ENCODE measurements at regions not wholly inside any gene's neighbourhood (a gene's known extent, or its start where the extent isn't known, plus 50 kb on each side); places are given as distances from the start of the nearest gene placed in this dataset.

- no peak for TF ChIP-seq ZNF274 (IDR thresholded peaks at IDR 0.05; ENCODE audit: low read depth, low read length)
- H3K4me3 ChIP-seq (ENCODE audit: low read length): no peak overlapping the region
These were observed 360.3 kb upstream of the ARRDC4 start for GRCh38 chr15:97600190-97600589.

GRCh38 chr15:97604677-97605076, 355.8 kb upstream of the ARRDC4 start:
- no peak overlapping the region for H3K4me3 ChIP-seq (ENCODE audit: low read length)
- TF ChIP-seq ZNF274 (IDR thresholded peaks at IDR 0.05; ENCODE audit: low read depth, low read length): no peak

- no peak for TF ChIP-seq ZNF274 (IDR thresholded peaks at IDR 0.05; ENCODE audit: low read depth, low read length)
- no peak overlapping the region for H3K4me3 ChIP-seq (ENCODE audit: low read length)
These were observed 345.4 kb upstream of the ARRDC4 start for GRCh38 chr15:97615114-97615513.

- H3K4me3 ChIP-seq (ENCODE audit: low read length): no peak overlapping the region
- no peak for TF ChIP-seq ZNF274 (IDR thresholded peaks at IDR 0.05; ENCODE audit: low read depth, low read length)
These were observed 337.3 kb upstream of the ARRDC4 start for GRCh38 chr15:97623091-97623661.

- no peak overlapping the region for H3K4me3 ChIP-seq (ENCODE audit: low read length)
- TF ChIP-seq ZNF274 (IDR thresholded peaks at IDR 0.05; ENCODE audit: low read depth, low read length): no peak
These were observed 332.9 kb upstream of the ARRDC4 start for GRCh38 chr15:97627634-97628033.

- no peak for TF ChIP-seq ZNF274 (IDR thresholded peaks at IDR 0.05; ENCODE audit: low read depth, low read length)
These were observed 314.7 kb upstream of the ARRDC4 start for GRCh38 chr15:97645758-97646157.

GRCh38 chr15:97648728-97649127, 311.8 kb upstream of the ARRDC4 start:
- TF ChIP-seq ZNF274 (IDR thresholded peaks at IDR 0.05; ENCODE audit: low read depth, low read length): no peak
- no peak overlapping the region for H3K4me3 ChIP-seq (ENCODE audit: low read length)

More at GRCh38 chr15:97645758-97646157, 314.7 kb upstream of the ARRDC4 start:
- no peak overlapping the region for H3K4me3 ChIP-seq (ENCODE audit: low read length)

- H3K4me3 ChIP-seq (ENCODE audit: low read length): no peak overlapping the region
These were observed 308.5 kb upstream of the ARRDC4 start for GRCh38 chr15:97652041-97652440.

GRCh38 chr15:97652700-97653167, 307.8 kb upstream of the ARRDC4 start:
- peak overlapping the region; percentile 45; the same call in 1 of the 2 replicates for H3K4me3 ChIP-seq (ENCODE audit: low read length)
- no peak for TF ChIP-seq ZNF274 (IDR thresholded peaks at IDR 0.05; ENCODE audit: low read depth, low read length)

More at GRCh38 chr15:97652041-97652440, 308.5 kb upstream of the ARRDC4 start:
- TF ChIP-seq ZNF274 (IDR thresholded peaks at IDR 0.05; ENCODE audit: low read depth, low read length): no peak

GRCh38 chr15:97653896-97654295, 306.6 kb upstream of the ARRDC4 start:
- TF ChIP-seq ZNF274 (IDR thresholded peaks at IDR 0.05; ENCODE audit: low read depth, low read length): no peak
- H3K4me3 ChIP-seq (ENCODE audit: low read length): no peak overlapping the region

- TF ChIP-seq ZNF274 (IDR thresholded peaks at IDR 0.05; ENCODE audit: low read depth, low read length): no peak
- H3K4me3 ChIP-seq (ENCODE audit: low read length): no peak overlapping the region
These were observed 305.9 kb upstream of the ARRDC4 start for GRCh38 chr15:97654481-97655076.

- TF ChIP-seq ZNF274 (IDR thresholded peaks at IDR 0.05; ENCODE audit: low read depth, low read length): no peak
- H3K4me3 ChIP-seq (ENCODE audit: low read length): no peak overlapping the region
These were observed 298.7 kb upstream of the ARRDC4 start for GRCh38 chr15:97661796-97662195.

GRCh38 chr15:97672586-97672985, 287.9 kb upstream of the ARRDC4 start:
- TF ChIP-seq ZNF274 (IDR thresholded peaks at IDR 0.05; ENCODE audit: low read depth, low read length): no peak
- no peak overlapping the region for H3K4me3 ChIP-seq (ENCODE audit: low read length)

GRCh38 chr15:97678656-97679055, 281.8 kb upstream of the ARRDC4 start:
- H3K4me3 ChIP-seq (ENCODE audit: low read length): no peak overlapping the region
- no peak for TF ChIP-seq ZNF274 (IDR thresholded peaks at IDR 0.05; ENCODE audit: low read depth, low read length)

- TF ChIP-seq ZNF274 (IDR thresholded peaks at IDR 0.05; ENCODE audit: low read depth, low read length): no peak
- H3K4me3 ChIP-seq (ENCODE audit: low read length): no peak overlapping the region
These were observed 281.3 kb upstream of the ARRDC4 start for GRCh38 chr15:97679106-97679688.
